ENCODE measurements at regions not wholly inside any gene's neighbourhood (a gene's known extent, or its start where the extent isn't known, plus 50 kb on each side); places are given as distances from the start of the nearest gene placed in this dataset.

- no peak for DNase-seq
Observed at GRCh38 chr4:31069151-31069550, 349.0 kb downstream of the PCDH7 start.

DNA sequence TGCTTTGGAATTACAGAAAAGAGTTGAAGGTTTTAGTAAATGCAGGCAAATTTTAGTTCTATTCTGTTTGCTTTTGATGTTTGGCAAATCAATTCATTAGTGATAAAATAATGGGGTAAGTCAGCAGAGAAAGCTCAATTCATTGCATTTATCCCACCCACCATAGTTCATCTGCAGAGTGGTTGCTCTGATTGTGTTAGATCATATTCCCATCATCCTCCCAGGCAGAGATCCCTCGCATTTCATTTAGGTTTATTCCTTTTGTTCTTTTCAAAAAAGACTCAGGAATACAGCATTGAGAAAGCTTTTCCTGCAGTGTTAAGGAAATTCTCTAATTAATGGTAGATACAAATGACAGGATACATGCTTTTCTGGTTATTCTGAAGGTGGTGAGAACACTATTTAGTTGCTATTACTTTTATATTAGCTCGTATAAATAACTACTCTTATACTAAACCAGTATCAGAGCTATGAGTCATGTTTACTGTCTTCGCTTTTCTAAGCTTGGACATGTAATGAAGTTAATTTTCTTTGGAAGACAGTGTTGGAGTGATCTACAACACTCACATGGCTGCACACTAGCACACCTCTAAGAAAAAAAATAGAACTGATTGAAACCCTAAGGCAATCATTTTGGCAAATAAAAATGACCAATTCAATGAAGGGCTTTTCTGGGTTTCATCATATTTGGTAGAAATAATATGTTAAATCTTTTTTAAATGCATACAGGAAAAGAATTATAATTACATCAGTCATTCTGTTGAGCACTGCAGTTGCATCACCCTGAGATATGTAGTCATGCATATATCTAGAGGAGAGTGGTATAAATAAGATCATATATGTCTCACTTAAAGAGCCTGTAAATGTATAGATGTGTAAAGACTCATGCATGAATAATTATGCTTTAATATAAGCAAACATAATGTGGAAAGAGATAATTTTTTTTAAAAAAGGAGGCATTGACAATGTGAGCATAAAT is 351.6 kb downstream of the PCDH7 start:
- no peak for DNase-seq

- DNase-seq = no peak
Observed at GRCh38 chr4:31075969-31076368, 355.8 kb downstream of the PCDH7 start.

DNA sequence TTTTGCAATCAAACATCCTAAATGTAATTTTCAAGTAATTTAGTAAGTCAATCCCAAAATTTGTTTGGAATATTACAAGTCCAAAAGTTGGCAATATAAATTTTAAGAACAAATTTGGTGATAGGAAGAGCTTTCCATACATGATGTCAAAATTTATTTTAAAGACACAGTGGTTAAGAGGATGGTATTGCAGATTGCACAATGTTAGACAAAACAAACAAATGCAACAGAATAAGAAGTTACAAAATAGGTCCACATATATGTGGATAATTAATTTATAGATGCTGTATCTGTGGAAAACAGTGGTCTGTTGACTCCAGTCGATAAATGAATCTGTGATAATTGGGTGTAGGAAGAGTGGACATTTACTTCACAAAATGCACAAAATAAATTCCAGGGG is 358.5 kb downstream of the PCDH7 start:
- no peak for DNase-seq

GRCh38 chr4:31080887-31081286 is 360.7 kb downstream of the PCDH7 start:
- DNase-seq = no peak

- DNase-seq = no peak
Observed at GRCh38 chr4:31081366-31081765, 361.2 kb downstream of the PCDH7 start.

GRCh38 chr4:31083456-31083855 is 363.3 kb downstream of the PCDH7 start:
- DNase-seq = no peak

DNA sequence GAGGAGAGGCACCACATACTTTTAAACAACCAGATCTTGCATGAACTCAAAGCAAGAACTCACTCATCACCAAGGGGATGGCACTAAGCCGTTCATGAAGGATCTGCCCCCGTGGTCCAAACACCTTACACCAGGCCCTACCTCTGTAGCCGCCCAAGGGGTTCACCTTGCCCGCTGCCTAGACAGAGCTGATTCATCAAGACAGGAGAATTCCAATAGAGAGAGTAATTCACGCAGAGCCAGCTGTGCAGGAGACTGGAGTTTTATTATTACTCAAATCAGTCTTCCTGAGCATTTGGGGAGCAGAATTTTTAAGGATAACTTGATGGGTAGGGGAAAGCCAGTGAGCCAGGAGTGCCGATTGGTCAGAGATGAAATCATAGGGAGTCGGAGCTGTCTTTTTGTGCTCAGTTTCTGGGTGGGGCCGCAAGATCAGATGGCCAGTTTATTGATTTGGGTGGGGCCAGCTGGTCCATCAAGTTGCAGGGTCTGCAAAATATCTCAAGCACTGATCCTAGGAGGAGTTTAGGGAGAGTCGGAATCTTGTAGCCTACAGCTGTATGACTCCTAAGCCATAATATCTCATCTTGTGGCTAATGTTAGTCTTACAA is 364.7 kb downstream of the PCDH7 start:
- no peak for DNase-seq

- no peak for DNase-seq
Observed at GRCh38 chr4:31085689-31086088, 365.5 kb downstream of the PCDH7 start.

- no peak for DNase-seq
Observed at GRCh38 chr4:31086756-31087330, 366.7 kb downstream of the PCDH7 start.

GRCh38 chr4:31088600-31089230 is 368.5 kb downstream of the PCDH7 start:
- no peak for DNase-seq

- no peak for DNase-seq
Observed at GRCh38 chr4:31089815-31090214, 369.6 kb downstream of the PCDH7 start.

DNA sequence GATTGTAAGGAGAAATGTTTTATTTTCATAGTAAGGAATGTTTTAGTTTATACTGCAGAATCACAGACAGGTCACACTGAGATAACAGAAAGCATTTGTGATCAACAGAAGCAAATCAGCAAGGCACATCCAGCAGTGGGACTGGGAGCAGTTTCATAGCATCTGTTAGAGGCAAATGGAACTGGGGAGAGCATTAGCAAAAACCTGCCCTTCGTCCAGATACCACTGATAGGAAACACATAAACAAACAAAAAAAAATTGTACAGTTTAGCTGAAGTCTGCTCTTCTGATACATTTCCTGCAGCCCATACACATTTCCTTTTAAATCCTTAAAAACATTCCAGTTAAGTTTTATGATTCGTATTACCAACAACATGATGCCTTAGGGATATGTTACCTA is 374.3 kb downstream of the PCDH7 start:
- DNase-seq = no peak

GRCh38 chr4:31097999-31098398 is 377.8 kb downstream of the PCDH7 start:
- DNase-seq = no peak

GRCh38 chr4:31100536-31100935 is 380.4 kb downstream of the PCDH7 start:
- no peak for DNase-seq

DNA sequence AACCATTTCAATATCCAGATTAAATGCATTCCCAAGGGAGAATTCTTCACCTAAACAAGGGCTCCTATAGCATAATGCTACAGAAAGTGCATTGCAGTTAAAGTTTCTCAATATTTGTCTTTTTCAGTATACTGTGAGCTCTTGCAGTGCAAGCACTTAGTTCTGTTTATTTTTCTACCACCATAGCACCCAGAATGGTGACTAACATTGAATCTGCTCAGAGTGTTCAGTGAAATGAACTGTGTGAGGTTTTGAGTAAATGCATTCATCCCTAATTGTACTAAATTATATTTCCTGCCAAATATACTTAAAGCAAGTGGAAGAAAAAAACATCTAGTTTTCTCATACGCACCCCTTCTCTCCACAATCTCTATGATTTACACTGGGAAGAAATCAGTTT is 383.9 kb downstream of the PCDH7 start:
- DNase-seq = no peak

- no peak for DNase-seq
Observed at GRCh38 chr4:31104577-31104976, 384.4 kb downstream of the PCDH7 start.

- no peak for DNase-seq
Observed at GRCh38 chr4:31106419-31106818, 386.2 kb downstream of the PCDH7 start.

DNA sequence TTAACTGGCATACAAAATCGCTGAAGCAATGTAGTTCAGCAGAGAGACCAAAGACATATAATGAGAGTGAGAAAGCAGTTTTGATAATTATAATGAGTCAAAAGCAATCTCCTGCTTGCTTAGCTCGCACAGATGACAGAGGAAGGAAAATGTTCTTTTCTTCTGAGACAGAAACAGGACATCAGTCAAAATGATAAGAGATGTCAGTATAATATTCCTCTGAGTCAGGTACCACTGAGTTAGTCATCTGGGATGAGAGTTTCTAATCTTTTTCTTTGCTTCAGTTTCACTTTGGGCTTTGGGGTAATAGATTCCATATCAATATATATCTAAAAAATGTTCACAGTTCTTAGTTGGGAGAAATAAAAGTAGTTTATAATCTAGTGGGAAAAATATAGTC is 387.2 kb downstream of the PCDH7 start:
- no peak for DNase-seq

- no peak for DNase-seq
Observed at GRCh38 chr4:31108762-31109161, 388.6 kb downstream of the PCDH7 start.

DNA sequence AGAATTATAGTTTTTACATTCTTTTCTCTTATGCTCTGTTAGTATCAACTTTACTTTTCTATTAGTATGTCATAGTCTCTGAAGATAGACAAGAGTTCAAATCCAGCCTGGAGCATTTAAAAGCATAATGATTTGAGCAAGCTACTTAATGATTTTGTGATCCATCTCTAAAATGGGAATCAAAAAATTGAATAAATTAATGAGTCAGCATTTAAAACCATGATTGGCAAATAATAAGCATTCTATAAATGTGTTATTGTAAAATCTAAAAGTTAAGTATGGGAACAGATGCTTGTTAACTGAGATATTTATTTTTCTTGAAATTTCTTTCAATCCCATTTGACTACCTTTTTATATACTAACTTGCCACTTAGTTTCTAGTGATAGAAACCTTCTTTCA is 391.6 kb downstream of the PCDH7 start:
- no peak for DNase-seq

DNA sequence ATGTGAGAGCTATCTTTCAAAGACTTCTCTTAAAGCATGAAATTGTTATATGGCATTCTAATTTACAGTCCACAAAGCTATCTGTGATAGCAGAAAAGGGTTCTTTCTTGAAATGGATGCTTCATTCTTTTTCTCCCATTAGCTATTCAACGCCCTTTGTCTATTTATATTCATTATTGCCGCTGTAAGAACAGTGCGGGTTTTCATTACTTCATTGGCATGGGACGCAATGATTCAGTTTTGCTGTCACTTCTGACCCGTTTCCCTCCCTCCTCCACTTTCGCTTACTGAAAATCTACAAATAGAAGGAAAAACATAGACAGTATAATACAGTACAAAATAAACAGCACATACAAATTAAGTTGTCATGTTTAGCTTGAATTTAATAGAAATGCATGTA is 394.6 kb downstream of the PCDH7 start:
- DNase-seq = no peak

- DNase-seq = no peak
Observed at GRCh38 chr4:31124008-31124585, 403.9 kb downstream of the PCDH7 start.
